HS-5 (cell line): ENCODE measurements at regions not wholly inside any gene's neighbourhood (a gene's known extent, or its start where the extent isn't known, plus 50 kb on each side); places are given as distances from the start of the nearest gene placed in this dataset.

Experiments
- DNase-seq: peaks from one replicate; pipeline ENCODE4 v3.0.0-alpha.2; 2012; ENCODE audit warnings: low read depth

- no peak for DNase-seq
Measured at GRCh38 chr2:53259395-53260009, 508.1 kb upstream of the CHAC2 start.

DNA sequence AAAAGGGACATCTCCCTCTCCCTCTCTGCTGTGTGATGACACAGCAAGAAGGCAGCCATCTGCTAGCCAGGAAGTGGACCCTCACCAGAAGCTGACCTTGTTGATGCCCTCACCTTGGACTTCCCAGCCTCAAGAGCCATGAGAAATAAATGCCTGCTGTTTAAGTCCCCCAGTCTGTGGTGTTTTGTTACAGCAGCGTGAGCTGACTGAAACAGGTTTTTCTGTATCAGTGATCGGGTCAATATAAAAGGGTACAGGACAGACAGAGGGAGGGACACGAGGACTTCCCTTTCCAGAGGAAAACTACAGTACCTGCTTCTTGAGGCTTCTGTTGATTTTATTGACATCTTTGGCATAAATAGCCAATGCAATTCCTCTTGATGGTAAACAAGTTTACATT, 510.3 kb upstream of the CHAC2 start:
- DNase-seq, result no peak

DNA sequence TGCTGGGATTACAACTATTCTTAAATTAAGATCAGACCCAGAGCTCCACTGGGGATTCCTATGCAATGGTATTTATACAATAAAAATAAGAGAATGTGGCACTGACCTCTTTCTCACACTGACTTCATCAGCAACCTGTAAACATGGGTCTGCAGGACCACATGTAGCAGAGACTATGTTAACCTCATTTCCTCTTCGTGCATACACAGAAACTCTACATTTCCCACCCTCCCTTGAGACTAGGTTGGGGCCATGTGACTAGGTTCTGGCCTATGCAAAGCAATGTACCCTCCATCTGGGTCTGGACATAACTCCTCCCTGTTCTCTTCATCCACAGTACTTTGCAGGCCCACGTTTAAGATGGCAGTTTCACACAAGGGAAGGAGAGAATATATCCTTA, 514.4 kb upstream of the CHAC2 start:
- DNase-seq, result no peak

GRCh38 chr2:53252115-53252514, 515.5 kb upstream of the CHAC2 start:
- no peak for DNase-seq

DNA sequence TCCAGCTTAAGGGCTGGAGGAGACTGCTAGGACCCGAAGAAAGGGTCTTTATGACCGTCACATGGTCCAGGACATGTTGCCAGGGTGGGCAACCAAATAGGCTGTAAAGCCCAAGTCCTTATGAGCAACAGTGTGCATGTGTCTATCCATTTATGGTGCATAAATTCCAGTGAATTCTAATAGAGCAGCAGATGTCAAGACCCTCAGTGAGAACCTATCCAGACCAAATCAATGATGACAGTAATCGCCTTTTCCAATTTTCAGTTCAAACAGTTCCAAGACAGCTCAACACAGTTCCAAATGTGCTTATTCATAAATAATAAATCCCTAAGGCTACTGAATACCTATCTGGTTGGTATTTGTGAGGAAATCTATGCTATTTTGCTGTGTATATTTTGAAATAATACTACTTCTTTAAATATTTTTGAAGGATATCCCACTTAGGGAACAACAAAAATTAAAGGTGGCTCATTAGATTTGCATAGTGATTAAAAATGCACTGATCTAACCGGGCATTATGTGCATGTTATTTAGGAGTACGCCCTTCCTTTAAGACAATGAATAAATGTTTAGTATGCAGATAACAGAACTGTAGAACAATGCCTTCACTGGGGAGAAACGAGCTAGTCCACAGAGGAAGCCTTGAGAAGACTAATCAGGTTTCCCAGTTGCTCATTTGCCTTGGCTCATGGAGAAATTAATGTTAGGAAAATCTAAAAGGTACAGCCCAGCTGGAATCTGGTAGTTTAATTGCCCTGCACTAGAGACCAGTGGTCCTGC, 519.5 kb upstream of the CHAC2 start:
- no peak for DNase-seq

DNA sequence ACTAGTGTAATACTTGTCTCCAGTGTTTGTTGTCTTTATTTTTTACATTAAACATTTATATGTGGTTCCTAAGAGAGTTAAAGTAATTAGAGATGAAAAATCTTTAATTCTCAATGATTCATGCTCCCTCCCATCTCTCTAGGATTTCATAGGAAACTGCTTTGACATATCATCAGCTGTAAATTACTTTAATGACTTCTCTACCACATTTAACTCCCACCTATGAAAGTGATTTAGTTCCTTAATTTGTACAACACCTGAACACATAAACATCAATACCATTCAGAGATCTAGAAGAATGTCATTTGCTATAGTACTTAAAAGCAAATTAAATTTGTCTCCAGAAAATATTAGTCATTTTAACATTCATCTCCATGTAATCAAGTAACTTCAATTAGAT, 524.2 kb upstream of the CHAC2 start:
- DNase-seq, result no peak

GRCh38 chr2:53242090-53242489, 525.5 kb upstream of the CHAC2 start:
- no peak for DNase-seq

- no peak for DNase-seq
Measured at GRCh38 chr2:53235836-53236582, 531.6 kb upstream of the CHAC2 start.

GRCh38 chr2:53234548-53234903, 533.1 kb upstream of the CHAC2 start:
- DNase-seq, result no peak

- no peak for DNase-seq
Measured at GRCh38 chr2:53233759-53234547, 533.7 kb upstream of the CHAC2 start.

DNA sequence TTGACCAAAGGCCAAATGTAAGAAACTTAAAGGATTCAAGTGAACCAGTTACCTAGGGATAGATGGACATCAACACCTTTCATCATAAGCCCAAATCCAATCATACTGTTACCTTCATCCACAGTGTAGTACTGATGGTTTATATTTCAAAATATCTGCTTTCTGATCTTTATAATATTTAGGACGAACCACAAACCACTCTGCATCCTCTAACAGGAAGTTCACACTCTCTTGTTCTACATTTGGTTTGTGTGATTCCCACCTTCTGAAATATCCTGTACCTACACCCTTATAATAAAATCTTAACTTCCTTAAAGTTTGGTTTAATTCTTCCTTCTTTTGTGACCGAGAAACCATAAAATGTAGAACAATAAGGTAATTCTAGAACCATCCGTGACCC, 535.7 kb upstream of the CHAC2 start:
- DNase-seq, result no peak

GRCh38 chr2:53230691-53231090, 536.9 kb upstream of the CHAC2 start:
- no peak for DNase-seq

DNA sequence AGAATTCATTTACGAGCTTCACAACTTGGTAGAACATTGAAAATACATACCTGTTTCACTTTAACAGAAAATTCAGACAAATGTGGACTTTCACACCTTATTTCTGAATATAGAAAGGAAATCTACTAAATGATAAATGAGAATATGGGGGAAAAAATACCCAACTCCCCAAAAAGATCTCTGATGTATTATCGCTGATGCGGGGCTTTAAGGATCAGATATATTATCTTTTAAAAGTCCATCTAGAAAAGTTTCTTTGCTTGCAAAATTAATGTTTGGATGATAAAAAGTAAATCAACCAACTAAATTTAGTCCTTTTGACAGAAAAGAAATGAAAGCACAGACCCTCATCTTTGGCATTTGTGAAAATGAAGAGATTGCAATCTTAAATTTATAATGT, 540.1 kb upstream of the CHAC2 start:
- no peak for DNase-seq

DNA sequence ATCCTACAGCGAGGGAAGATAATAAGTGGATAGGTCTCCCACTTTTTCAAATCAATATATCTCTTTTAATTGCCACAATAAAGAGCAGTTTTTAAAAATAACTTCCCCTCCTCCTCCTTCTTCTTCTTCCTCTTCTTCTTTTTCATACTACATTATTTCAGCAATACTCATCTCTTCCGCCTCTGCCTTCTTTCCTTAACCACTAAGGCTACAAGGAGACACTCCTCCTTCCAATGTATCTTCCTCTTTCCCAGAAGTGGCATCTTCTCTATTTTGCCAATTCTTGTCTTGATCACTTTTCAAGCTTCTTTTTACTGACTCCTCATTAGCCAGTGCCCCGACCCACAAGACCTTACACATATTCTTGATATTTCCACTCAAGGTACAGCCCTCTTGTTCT, 546.6 kb upstream of the CHAC2 start:
- DNase-seq, result no peak

- DNase-seq, result no peak
Measured at GRCh38 chr2:53217250-53217649, 550.4 kb upstream of the CHAC2 start.

- DNase-seq, result no peak
Measured at GRCh38 chr2:53216805-53217204, 550.8 kb upstream of the CHAC2 start.

DNA sequence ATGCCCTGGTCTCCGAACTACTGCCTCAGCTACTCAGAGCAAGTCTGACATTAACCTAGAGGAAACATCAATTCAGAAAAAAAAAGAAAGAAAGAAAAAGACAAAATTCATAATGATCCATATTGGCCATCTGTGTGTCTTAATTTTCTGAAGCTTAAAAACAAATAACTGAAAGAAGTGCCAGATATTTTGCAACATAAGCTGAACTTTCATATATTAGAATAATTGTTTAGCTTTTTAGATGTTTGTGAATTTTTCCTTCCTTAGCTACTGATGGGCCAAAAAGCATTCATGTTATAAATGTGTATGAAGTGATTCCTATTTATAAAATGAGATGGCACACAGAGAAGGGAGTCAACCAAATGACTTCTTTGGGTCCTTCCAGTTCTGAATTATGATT, 555.0 kb upstream of the CHAC2 start:
- DNase-seq, result no peak

- no peak for DNase-seq
Measured at GRCh38 chr2:53211201-53211774, 556.3 kb upstream of the CHAC2 start.

- DNase-seq, result no peak
Measured at GRCh38 chr2:53210538-53210937, 557.1 kb upstream of the CHAC2 start.

GRCh38 chr2:53209679-53210458, 557.7 kb upstream of the CHAC2 start:
- DNase-seq, result no peak

DNA sequence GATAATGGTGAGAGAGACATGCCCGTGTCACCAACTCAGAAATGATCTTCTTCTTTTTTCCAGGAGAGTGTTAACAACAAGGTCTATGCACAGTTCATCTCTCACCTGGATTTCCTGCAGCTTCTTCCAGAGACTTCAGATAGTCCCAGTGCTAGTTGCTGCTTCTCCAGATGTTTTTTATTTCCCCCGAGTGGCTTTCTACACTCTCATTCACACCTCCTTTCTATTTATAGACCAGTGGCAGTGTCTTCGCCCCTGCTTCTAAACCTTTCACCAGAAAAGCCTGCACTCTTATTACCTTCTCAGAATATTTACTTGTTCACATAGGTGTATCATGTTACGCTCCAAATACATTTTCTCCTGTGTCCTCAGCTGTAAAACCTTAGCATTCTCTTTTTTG, 558.8 kb upstream of the CHAC2 start:
- no peak for DNase-seq
